Fibroblast of lung (primary cell): ENCODE measurements at regions not wholly inside any gene's neighbourhood (a gene's known extent, or its start where the extent isn't known, plus 50 kb on each side); places are given as distances from the start of the nearest gene placed in this dataset.

Experiments used
- EZH2 ChIP-seq: IDR thresholded peaks from 2 replicates; pipeline ENCODE4 v1.5.1; 2012; ENCODE audit warnings: low read length, control low read depth, mild to moderate bottlenecking; ENCODE audit errors: missing control alignments
- TF ChIP-seq, protein P1 (sequence below), 2 donors: IDR thresholded peaks in 1 of 2; conservative IDR thresholded peaks in 1 of 2; 1 replicate in 1 of 2; 2 replicates in 1 of 2; pipeline ENCODE4 v1.5.1; 2011 to 2012; ENCODE audit warnings: low read length in 2 of 2, control low read depth in 1 of 2, inconsistent platforms in 1 of 2, low read depth in 1 of 2, mild to moderate bottlenecking in 1 of 2

- TF ChIP-seq, protein P1, sequence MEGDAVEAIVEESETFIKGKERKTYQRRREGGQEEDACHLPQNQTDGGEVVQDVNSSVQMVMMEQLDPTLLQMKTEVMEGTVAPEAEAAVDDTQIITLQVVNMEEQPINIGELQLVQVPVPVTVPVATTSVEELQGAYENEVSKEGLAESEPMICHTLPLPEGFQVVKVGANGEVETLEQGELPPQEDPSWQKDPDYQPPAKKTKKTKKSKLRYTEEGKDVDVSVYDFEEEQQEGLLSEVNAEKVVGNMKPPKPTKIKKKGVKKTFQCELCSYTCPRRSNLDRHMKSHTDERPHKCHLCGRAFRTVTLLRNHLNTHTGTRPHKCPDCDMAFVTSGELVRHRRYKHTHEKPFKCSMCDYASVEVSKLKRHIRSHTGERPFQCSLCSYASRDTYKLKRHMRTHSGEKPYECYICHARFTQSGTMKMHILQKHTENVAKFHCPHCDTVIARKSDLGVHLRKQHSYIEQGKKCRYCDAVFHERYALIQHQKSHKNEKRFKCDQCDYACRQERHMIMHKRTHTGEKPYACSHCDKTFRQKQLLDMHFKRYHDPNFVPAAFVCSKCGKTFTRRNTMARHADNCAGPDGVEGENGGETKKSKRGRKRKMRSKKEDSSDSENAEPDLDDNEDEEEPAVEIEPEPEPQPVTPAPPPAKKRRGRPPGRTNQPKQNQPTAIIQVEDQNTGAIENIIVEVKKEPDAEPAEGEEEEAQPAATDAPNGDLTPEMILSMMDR (conservative IDR thresholded peaks at IDR 0.05 in 1 of 2, IDR thresholded peaks at IDR 0.05 in 1 of 2; ENCODE audit: low read depth in 1 of 2, low read length in 2 of 2) = no peak
- TF ChIP-seq EZH2 = no peak
These were observed 550.9 kb downstream of the CHSY3 start for GRCh38 chr5:130455175-130455574.
